ENCODE measurements at regions not wholly inside any gene's neighbourhood (a gene's known extent, or its start where the extent isn't known, plus 50 kb on each side); places are given as distances from the start of the nearest gene placed in this dataset.
"Not testable (repeated sequence)": the region's sequence is repeated elsewhere in the genome, so short reads cannot be mapped to it uniquely, and the experiment has no call there.

GRCh38 chr10:64528294-64529002, 1007.2 kb downstream of the REEP3 start:
- peak; percentile 1 for DNase-seq

DNA sequence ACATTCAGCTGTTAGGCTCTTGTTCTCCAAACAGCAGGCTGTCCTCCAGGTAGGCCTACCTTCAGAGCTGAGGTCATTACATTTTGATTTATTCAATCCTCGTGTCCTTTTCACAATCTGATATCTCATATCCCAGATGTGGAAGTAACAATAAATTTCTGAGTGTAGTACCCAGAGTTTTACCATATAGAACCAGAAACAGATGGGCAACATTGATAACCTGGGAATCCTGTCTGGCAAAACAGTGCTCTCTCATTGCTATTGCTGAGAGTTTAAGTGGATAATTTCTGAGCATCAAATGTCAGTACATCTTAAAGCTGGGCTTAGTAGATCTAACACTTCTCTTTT, 1007.8 kb downstream of the REEP3 start:
- DNase-seq, result peak; percentile 3

- DNase-seq, result no peak
These were observed 1013.4 kb downstream of the REEP3 start for GRCh38 chr10:64534616-64535015.

DNA sequence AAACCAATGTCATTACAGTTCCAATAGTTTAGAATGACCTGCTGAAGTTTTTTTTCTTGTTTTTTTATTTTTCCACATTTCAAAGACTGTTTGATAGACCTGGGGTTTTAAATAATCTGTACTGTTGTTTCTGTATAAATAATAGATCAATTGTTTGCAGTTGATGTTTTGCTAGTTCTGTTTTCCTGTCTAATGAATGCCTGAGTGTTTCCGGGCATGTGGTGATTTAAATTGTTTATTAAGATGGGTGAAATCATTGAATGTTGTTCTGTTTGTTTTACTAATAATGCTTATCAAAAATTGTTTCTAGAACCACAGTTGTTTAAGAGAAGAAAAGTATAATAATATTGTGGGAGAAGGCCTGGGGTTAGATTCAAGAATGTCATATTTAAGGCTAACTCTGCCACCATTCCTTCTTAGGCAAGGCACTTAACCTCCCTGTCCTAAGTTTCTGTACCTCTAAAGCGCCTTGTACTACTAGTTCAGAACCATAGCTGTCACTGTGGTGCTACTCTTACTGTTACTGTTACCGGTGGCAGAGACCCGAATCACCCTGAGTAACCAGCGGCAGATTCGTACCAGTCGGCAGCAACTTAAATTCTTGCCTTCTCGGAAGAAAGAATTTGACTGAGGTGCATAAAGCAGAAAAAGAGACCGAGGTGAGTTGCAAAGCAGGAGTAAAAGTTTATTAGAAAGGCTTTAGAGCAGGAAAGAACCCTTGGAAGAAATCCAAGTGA, 1014.1 kb downstream of the REEP3 start:
- no peak for DNase-seq

GRCh38 chr10:64537112-64537511, 1015.9 kb downstream of the REEP3 start:
- DNase-seq, result no peak

DNA sequence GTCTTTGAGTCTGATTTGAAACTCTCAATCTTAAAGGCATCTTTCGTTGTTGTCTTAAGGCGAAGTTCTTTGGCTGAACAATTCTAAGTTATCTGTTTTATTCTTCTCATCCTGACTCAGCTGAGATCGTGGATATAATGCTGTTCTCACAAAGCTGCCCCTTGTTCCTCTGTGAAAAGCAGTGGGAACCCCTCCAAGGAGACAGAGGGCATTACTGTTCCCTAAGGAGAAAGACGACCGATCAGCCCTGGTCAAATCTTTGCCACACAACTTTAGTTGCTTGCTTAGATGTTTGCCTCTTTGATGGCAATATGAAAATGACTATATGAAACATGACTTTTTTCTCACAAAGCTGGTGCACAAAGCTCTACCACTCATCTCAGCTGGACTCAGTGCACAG, 1016.7 kb downstream of the REEP3 start:
- DNase-seq, result no peak

DNA sequence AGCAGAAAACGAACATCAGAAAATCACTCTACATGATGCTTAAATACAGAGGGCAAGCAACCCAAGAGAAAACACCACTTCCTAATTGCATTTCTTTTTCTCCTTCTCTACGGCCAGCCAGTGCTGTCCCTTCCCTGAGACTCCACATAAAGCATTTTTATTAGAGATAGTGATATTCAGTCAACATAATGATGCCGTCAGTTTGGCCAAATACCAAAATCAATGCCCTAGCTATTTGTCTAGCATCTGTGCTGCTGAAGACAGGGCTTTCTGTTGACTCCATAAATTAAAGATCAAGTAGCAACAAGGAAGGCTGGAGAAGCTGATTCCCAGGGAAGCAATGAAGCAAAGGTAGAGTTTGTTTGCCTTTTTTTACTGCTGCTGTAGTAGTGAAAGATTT, 1024.9 kb downstream of the REEP3 start:
- no peak for DNase-seq

DNA sequence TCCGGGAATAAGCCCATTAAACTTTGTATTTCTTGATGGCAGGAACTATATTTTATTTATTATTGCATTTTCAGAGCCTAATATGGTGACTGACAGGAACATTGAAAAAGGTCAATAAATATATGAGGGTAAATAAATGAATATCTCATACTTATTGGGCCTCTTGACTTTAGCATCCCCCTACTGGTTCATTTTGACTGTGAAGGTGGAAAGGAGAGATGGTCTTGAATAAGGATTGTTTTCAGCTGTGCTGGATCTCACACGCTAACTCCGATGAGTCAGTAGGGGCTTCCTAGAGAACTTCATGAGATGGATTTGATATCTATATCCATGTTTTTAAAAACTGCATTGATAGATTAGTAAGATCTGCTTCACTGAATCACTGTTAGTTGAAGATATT, 1026.0 kb downstream of the REEP3 start:
- DNase-seq, result no peak

- DNase-seq, result no peak
These were observed 1034.5 kb downstream of the REEP3 start for GRCh38 chr10:64555666-64556065.

DNA sequence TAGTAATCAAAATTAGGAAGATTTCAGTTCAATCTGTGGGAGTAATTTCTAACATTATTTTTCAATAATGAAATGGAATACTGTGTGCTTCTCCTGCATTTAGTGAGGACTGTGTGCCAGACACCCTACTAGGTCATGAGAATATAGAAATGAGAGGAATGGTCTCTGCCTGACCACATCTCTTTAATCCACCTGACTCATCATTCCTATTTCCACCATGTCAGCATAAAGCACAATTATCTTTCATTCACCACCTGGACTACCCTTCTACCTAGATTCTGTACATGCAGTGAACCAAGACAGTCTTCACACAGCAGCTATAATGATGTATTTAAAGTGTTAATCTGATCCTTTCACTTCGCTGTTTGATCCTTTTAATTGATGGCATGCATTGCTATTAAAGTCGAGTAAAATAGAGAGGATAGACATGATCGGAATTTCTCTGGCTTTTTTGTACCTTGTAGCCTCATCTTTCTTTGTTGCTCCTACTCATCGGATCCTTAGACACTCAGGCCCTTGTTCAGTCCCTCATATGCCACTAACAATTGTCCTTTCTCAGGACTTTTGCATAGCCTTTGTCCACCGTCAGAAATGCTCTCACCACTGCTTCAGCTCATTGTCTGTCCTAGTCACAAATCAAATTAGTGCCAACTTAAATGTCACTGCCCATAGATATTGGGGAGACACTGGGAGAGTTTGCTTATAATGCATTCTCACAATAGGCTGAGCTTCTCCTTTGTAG, 1037.1 kb downstream of the REEP3 start:
- peak; percentile 30 for DNase-seq

DNA sequence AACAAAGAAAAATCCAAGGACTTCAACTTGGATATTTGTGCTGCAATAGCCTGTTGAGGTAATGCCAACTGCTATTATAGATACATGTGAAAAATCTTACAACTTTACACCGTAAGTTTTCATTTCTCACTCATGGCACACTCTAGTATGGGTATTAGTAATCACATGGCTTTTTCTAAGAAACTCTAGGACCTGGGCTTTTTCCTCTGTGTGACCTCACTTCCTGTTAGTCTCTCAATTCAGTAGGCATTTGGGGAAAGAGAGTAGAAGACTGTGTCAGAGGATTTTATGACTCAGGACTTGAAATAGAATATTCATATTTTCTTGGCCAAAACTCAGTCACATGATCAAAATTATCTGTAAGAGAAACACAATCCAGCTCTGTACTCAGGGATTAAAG, 1049.9 kb downstream of the REEP3 start:
- DNase-seq, result no peak

- DNase-seq, result no peak
These were observed 1052.6 kb downstream of the REEP3 start for GRCh38 chr10:64573623-64574325.

GRCh38 chr10:64574371-64574770, 1053.2 kb downstream of the REEP3 start:
- peak; percentile 56 for DNase-seq

DNA sequence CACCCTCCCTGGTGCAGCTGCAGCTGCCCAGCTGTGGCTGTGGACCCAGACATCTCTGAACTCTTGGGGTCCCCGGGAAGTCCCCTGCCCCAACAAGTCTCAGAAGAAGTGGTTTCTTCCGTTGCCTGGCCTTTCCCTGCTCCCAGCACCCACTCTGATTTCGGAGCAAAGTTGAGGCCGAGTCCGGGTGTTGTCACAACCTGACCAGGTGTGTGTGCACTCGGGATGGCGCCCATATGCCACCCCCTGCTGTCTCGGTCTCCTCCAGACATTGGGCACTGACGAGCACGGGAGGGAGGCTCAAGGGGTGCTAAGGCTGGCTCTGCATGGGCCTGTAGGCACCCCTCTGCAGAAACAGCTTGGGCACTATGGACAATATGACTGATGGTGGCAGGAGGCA, 1055.3 kb downstream of the REEP3 start:
- no peak for DNase-seq

GRCh38 chr10:64578757-64579156, 1057.6 kb downstream of the REEP3 start:
- DNase-seq, result not testable (repeated sequence)

DNA sequence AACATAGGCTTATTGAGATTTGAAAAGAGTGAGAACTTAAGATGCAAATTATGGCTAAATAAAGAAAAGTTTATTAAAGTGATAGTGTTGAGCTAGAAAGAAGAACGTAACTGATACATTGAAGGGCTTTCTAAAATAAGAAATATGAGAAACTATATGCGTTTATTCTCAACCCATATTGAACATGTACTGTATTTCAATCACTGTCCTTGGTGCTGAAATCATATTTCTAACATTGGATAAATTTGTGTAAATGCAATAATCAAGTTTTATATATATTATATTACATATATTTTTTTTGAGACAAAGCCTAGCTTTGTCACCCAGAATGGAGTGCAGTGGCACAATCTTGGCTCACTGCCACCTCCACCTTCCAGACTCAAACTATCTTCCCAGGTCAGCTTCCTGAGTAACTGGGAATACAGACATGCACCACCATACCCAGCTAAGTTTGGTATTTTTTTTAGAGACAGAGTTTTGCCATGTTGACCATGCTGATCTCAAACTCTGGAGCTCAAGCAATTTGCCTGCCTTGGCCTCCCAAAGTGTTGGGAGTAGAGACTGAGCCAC, 1065.8 kb downstream of the REEP3 start:
- DNase-seq, result no peak

- DNase-seq, result no peak
These were observed 1072.9 kb downstream of the REEP3 start for GRCh38 chr10:64594072-64594471.

- no peak for DNase-seq
These were observed 1077.4 kb downstream of the REEP3 start for GRCh38 chr10:64598600-64598999.

DNA sequence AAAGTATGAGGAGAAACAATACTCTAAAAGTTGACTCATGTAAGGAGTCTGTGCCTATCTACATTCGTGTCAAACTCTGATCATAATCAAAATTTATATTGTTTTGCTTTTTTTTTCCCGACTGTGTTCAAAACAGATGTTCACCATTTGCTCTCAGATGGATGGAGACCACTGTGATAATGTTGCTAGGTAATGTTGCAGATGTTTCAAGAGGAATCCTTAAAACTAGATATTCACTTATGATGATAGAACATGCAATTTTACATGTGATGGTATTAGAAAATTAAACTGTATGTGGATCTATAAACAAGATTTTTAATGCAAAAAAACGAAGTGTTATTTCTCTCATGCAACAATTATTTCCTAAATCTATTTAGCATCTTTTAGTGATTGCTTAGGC, 1080.1 kb downstream of the REEP3 start:
- DNase-seq, result no peak

DNA sequence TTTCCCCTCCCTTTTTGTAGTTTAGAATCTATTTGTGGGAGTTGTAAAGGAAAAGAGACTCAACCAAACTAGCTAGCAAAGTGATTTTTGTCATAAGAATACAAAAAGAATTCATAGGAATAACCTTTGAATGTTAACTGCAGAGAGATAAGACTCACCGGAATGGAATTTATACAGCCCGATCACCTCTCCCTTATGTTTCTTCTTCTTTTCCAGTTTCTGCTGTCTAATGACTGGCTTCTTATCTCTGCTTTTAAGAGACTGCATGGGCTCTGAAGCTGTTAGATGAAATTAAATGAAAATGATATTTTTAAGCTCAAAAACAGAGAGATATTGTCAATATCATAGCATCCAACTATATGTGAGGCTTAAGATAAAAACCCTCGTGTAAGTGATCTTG, 1095.9 kb downstream of the REEP3 start:
- DNase-seq, result no peak

DNA sequence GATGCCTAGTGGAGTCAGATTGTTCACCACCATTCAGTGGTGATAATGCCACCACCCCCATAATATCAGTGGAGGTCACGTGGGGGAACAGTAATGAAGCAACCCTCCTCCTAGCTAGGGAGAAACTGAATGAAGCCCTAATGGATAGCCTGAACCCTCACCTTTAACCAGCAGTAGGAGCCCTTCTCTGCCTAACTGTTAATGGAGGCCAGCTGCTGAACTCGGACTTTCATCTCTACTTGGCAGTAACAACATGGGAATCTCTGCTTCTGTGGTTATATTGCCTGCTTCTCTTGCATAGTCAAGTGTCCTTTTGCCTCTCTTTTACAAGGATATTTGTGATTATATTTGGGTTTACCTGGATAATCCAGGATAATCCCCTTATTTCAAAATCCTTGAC, 1097.9 kb downstream of the REEP3 start:
- peak; percentile 67 for DNase-seq

GRCh38 chr10:64626924-64627323, 1105.7 kb downstream of the REEP3 start:
- no peak for DNase-seq

GRCh38 chr10:64630534-64630933, 1109.3 kb downstream of the REEP3 start:
- peak; percentile 7 for DNase-seq

All from NCI-H82 (cell line).